ENCODE measurements at regions not wholly inside any gene's neighbourhood (a gene's known extent, or its start where the extent isn't known, plus 50 kb on each side); places are given as distances from the start of the nearest gene placed in this dataset.

DNA sequence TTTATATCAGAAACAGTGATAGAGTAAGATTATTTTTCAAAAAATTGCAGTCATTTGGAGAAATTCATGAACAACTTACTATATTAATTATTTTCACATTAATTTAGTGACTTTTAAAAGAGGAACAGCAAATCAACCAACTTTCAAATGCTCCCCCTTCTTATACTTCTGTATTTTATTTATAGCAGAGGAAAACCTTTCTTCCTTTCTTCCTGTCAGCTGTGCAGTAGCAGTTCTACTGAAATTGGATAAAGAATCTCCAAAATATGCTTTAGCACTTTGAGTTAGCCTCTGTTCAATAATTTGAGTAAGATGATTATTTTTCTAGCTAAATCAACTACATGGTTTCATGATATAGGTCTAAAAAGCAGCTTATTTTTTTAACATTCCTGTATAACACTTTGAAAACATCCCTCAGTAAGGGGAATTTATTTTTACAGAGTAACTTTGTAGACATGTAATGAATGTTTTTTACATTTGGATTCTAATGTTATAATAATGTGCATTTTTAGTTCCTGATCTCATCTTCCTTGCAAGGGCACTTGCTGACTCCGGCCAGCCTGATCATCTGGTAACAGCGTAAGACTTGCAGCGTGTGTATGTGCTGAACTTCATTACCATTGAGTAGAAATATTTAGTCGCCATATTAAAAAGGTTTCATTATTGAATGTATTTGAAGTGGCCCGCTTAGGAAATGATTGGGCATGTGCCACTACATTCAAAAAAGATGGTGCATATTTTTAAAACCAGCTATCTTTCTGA is 158.3 kb upstream of the HDAC9 start:
- 88 to 93% methylated on average over 5 of the region's 5 CpGs for WGBS, 2 donors
- no peaks in the 10 kb centered on the region for H3K9me3 ChIP-seq
- H3K4me3 ChIP-seq (replicated peaks in 1 of 3): no peak overlapping the region
- no peaks in the 10 kb centered on the region for H3K36me3 ChIP-seq
- no peak for DNase-seq
- H3K27ac ChIP-seq: no peak overlapping the region
- TF ChIP-seq, protein P1, sequence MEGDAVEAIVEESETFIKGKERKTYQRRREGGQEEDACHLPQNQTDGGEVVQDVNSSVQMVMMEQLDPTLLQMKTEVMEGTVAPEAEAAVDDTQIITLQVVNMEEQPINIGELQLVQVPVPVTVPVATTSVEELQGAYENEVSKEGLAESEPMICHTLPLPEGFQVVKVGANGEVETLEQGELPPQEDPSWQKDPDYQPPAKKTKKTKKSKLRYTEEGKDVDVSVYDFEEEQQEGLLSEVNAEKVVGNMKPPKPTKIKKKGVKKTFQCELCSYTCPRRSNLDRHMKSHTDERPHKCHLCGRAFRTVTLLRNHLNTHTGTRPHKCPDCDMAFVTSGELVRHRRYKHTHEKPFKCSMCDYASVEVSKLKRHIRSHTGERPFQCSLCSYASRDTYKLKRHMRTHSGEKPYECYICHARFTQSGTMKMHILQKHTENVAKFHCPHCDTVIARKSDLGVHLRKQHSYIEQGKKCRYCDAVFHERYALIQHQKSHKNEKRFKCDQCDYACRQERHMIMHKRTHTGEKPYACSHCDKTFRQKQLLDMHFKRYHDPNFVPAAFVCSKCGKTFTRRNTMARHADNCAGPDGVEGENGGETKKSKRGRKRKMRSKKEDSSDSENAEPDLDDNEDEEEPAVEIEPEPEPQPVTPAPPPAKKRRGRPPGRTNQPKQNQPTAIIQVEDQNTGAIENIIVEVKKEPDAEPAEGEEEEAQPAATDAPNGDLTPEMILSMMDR (IDR thresholded peaks at IDR 0.05): no peak
- no peak for TF ChIP-seq POLR2A (IDR thresholded peaks at IDR 0.05)
- no peaks in the 10 kb centered on the region for H3K4me1 ChIP-seq
- no peaks in the 10 kb centered on the region for H3K27me3 ChIP-seq
- intact Hi-C loops (cut with DNase I): no loop called here

DNA sequence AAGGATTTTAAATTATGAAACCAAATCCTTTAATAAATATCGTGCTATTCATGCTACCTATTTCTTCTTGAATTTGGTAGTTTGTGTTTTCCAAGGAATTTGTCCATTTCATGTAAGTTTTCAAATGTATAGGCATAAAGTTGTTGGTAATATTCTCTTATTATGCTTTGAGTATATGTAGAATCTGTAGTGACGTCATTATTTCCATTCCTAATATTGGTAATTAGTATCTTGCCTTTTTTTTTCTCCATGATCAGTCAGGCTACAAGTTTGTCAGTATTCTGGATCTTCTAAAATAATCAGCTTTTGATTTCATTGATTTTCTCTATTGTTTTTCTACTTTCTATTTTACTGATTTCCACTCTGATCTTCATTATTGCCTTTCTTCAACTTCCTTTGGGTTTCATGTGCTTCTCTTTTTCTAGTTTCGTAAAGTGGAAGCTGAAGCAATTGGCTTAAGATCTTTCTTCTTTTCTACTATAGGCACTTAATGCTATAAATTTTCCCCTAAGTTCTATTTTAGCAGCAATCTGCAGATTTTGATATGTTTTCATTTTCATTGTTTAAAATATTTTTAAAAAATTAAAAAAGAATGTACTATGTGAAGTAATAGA is 156.5 kb upstream of the HDAC9 start:
- Histone ChIP-seq H3K4me3 (replicated peaks in 1 of 3) (no peak overlapping the region), H3K36me3 (no peaks in the 10 kb centered on the region), H3K9me3 (no peaks in the 10 kb centered on the region), H3K27me3 (no peaks in the 10 kb centered on the region), H3K4me1 (no peaks in the 10 kb centered on the region), H3K27ac (no peak overlapping the region)
- WGBS, 2 donors: 89 to 91% methylated on average over 3 of the region's 3 CpGs
- DNase-seq: no peak
- no peak for TF ChIP-seq POLR2A (IDR thresholded peaks at IDR 0.05)
- TF ChIP-seq, protein P1 (IDR thresholded peaks at IDR 0.05): no peak
- intact Hi-C loops (cut with DNase I): no loop called here

DNA sequence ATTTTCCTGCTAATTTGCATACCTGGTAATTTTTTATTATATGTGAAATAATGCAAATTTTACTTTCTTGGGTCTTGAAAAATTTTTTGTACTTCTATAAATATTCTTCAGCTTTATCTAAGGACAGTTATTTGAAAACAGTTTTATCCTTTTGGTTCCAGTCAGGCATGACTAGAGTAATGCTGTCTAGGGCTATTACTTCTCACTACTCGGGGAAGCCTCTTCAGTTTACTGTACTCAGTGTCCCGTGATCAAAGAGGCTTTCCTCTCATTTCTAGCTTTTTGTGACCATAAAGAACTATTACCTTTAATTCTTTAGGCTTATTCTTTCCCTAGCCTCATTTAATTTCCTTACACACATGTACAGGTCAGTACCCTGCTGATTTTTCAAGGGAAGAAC is 153.8 kb upstream of the HDAC9 start:
- H3K36me3 ChIP-seq: no peaks in the 10 kb centered on the region
- 40 to 48% methylated on average over 2 of the region's 2 CpGs for WGBS, 2 donors
- H3K9me3 ChIP-seq: no peaks in the 10 kb centered on the region
- intact Hi-C loops (cut with DNase I): loop anchor here (10.0 kb wide), 2 partner anchors 377 to 657 kb away; no protein-coding TSS in a partner anchor
- no peak overlapping the region for H3K4me3 ChIP-seq (replicated peaks in 1 of 3)
- TF ChIP-seq, protein P1 (IDR thresholded peaks at IDR 0.05): no peak
- no peak for TF ChIP-seq POLR2A (IDR thresholded peaks at IDR 0.05)
- H3K27me3 ChIP-seq: no peaks in the 10 kb centered on the region
- no peak overlapping the region for H3K27ac ChIP-seq
- no peaks in the 10 kb centered on the region for H3K4me1 ChIP-seq
- no peak for DNase-seq

DNA sequence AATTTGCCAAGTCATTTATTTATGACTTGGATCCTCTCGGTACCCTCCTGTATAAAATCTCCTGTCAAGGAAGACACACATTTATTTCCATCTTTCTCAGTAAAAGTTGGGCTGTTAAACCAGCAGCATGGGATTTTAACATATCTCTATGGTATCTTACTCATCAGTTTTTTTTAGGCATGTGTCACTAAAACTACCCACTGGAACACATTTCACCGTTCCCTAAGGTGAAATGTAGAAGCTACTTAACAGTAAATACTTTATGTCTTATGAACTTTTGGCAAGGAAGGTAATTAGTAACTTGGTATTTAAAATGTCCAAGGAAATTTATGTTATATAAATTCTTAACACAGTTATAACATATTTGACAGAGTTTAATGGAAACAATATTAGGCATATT is 152.5 kb upstream of the HDAC9 start:
- H3K27me3 ChIP-seq: no peaks in the 10 kb centered on the region

More for the DNA sequence above, 152.5 kb upstream of the HDAC9 start:
- TF ChIP-seq POLR2A (IDR thresholded peaks at IDR 0.05): no peak
- TF ChIP-seq, protein P1 (IDR thresholded peaks at IDR 0.05): no peak
- Histone ChIP-seq H3K4me1 (no peaks in the 10 kb centered on the region), H3K9me3 (no peaks in the 10 kb centered on the region), H3K36me3 (no peaks in the 10 kb centered on the region), H3K4me3 (replicated peaks in 1 of 3) (no peak overlapping the region), H3K27ac (no peak overlapping the region)
- intact Hi-C loops (cut with DNase I): loop anchor here (10.0 kb wide), 2 partner anchors 378 to 658 kb away; no protein-coding TSS in a partner anchor
- no peak for DNase-seq
- WGBS, 2 donors: 93 to 96% methylated on average over 2 of the region's 2 CpGs
